ENCODE measurements at regions not wholly inside any gene's neighbourhood (a gene's known extent, or its start where the extent isn't known, plus 50 kb on each side); places are given as distances from the start of the nearest gene placed in this dataset.

DNA sequence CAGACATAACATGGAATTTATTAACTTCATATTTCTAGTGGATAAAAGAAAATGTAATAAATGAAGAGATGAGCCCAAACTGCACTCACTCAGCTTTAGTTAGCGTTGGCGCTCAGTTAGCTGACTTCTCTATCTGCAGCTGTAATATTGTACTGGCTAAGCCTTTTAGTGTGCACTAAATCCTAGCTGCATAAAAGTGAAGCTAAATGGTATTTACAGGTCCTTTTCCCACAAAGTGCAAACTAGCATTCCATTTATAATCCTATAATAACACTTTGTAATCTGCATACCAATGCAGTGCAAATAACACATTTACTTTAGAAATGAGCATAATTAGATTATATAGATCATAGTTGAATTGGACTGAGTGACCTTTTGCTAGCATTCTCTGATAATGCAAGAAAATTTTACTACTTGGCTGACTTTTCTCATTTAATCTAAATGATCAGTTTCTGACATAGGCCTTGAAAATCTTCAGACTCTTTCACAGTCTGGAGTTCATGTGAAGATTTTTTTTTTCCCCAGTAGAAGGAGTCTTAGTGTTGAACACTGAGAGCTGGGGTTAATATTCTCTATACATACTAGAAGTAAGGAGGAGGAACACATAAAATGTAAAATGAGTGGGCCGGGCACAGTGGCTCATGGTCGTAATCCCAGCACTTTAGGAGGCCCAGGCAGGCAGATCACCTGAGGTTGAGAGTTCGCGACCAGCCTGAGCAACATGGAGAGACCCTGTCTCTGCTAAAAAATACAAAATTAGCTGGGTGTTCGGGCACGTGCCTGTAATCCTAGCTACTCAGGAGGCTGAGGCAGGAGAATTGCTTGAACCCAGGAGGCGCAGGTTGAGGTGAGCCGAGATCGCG is 1426.4 kb downstream of the PCDH9 start:
- Histone ChIP-seq H3K4me3 (ENCODE audit: low read depth in 1 of 3, low read length in 3 of 3) (no peak overlapping the region), H3K27me3 (ENCODE audit: control insufficient read depth in 4 of 4, insufficient read depth in 4 of 4, low read length in 3 of 4) (no peaks in the 10 kb centered on the region), H3K27ac (ENCODE audit: low read depth in 1 of 2, low read length in 2 of 2) (no peak overlapping the region), H3K4me1 (ENCODE audit: control insufficient read depth in 4 of 4, insufficient read depth in 4 of 4, low read length in 3 of 4) (no peaks in the 10 kb centered on the region), H3K36me3 (ENCODE audit: control insufficient read depth in 4 of 4, insufficient read depth in 3 of 4, low read depth in 1 of 4, low read length in 3 of 4) (no peaks in the 10 kb centered on the region), H3K9ac (ENCODE audit: low read depth in 1 of 2, low read length in 2 of 2) (no peak overlapping the region), H3K9me3 (ENCODE audit: control insufficient read depth in 4 of 4, low read length in 3 of 4) (no peaks in the 10 kb centered on the region)
- DNase-seq (ENCODE audit: low spot score) = no peak
- no peak for TF ChIP-seq YY1 (IDR thresholded peaks at IDR 0.05)
- TF ChIP-seq RAD21 (IDR thresholded peaks at IDR 0.05) = no peak
- TF ChIP-seq MAX (IDR thresholded peaks at IDR 0.05) = no peak
- TF ChIP-seq EGR1 (IDR thresholded peaks at IDR 0.05; ENCODE audit: low read depth in 2 of 2) = no peak
- TF ChIP-seq FOXA2 (IDR thresholded peaks at IDR 0.05) = no peak
- TF ChIP-seq TAF1 (conservative IDR thresholded peaks at IDR 0.05) = no peak
- 86% methylated on average over 12 of the region's 12 CpGs for whole genome bisulfite sequencing

GRCh38 chr13:65789815-65790214 is 1440.3 kb downstream of the PCDH9 start:
- no peaks in the 10 kb centered on the region for H3K4me1 ChIP-seq (ENCODE audit: control insufficient read depth in 4 of 4, insufficient read depth in 4 of 4, low read length in 3 of 4)
- no peak for DNase-seq (ENCODE audit: low spot score)
- no peaks in the 10 kb centered on the region for H3K9me3 ChIP-seq (ENCODE audit: control insufficient read depth in 4 of 4, low read length in 3 of 4)
- H3K36me3 ChIP-seq (ENCODE audit: control insufficient read depth in 4 of 4, insufficient read depth in 3 of 4, low read depth in 1 of 4, low read length in 3 of 4) = no peaks in the 10 kb centered on the region
- no peak overlapping the region for H3K27ac ChIP-seq (ENCODE audit: low read depth in 1 of 2, low read length in 2 of 2)
- H3K9ac ChIP-seq (ENCODE audit: low read depth in 1 of 2, low read length in 2 of 2) = no peak overlapping the region
- WGBS = 42% methylated on average over 1 of the region's 1 CpG
- H3K27me3 ChIP-seq (ENCODE audit: control insufficient read depth in 4 of 4, insufficient read depth in 4 of 4, low read length in 3 of 4) = no peaks in the 10 kb centered on the region
- TF ChIP-seq, protein P1, sequence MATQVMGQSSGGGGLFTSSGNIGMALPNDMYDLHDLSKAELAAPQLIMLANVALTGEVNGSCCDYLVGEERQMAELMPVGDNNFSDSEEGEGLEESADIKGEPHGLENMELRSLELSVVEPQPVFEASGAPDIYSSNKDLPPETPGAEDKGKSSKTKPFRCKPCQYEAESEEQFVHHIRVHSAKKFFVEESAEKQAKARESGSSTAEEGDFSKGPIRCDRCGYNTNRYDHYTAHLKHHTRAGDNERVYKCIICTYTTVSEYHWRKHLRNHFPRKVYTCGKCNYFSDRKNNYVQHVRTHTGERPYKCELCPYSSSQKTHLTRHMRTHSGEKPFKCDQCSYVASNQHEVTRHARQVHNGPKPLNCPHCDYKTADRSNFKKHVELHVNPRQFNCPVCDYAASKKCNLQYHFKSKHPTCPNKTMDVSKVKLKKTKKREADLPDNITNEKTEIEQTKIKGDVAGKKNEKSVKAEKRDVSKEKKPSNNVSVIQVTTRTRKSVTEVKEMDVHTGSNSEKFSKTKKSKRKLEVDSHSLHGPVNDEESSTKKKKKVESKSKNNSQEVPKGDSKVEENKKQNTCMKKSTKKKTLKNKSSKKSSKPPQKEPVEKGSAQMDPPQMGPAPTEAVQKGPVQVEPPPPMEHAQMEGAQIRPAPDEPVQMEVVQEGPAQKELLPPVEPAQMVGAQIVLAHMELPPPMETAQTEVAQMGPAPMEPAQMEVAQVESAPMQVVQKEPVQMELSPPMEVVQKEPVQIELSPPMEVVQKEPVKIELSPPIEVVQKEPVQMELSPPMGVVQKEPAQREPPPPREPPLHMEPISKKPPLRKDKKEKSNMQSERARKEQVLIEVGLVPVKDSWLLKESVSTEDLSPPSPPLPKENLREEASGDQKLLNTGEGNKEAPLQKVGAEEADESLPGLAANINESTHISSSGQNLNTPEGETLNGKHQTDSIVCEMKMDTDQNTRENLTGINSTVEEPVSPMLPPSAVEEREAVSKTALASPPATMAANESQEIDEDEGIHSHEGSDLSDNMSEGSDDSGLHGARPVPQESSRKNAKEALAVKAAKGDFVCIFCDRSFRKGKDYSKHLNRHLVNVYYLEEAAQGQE (IDR thresholded peaks at IDR 0.05) = no peak
- TF ChIP-seq GABPA (IDR thresholded peaks at IDR 0.05 in 1 of 2, conservative IDR thresholded peaks at IDR 0.05 in 1 of 2) (no peak), JUND (IDR thresholded peaks at IDR 0.05) (no peak), TAF1 (conservative IDR thresholded peaks at IDR 0.05) (no peak), YY1 (IDR thresholded peaks at IDR 0.05) (no peak), RAD21 (IDR thresholded peaks at IDR 0.05) (no peak), CTCF (IDR thresholded peaks at IDR 0.05; ENCODE audit: low read depth, low read length, missing input control) (no peak)
- TF ChIP-seq, protein P2, sequence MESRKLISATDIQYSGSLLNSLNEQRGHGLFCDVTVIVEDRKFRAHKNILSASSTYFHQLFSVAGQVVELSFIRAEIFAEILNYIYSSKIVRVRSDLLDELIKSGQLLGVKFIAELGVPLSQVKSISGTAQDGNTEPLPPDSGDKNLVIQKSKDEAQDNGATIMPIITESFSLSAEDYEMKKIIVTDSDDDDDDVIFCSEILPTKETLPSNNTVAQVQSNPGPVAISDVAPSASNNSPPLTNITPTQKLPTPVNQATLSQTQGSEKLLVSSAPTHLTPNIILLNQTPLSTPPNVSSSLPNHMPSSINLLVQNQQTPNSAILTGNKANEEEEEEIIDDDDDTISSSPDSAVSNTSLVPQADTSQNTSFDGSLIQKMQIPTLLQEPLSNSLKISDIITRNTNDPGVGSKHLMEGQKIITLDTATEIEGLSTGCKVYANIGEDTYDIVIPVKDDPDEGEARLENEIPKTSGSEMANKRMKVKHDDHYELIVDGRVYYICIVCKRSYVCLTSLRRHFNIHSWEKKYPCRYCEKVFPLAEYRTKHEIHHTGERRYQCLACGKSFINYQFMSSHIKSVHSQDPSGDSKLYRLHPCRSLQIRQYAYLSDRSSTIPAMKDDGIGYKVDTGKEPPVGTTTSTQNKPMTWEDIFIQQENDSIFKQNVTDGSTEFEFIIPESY (IDR thresholded peaks at IDR 0.05) = no peak
- no peak overlapping the region for H3K4me3 ChIP-seq (ENCODE audit: low read depth in 1 of 3, low read length in 3 of 3)

Data from liver (tissue), 8 donors.